ENCODE measurements at regions not wholly inside any gene's neighbourhood (a gene's known extent, or its start where the extent isn't known, plus 50 kb on each side); places are given as distances from the start of the nearest gene placed in this dataset.

DNA sequence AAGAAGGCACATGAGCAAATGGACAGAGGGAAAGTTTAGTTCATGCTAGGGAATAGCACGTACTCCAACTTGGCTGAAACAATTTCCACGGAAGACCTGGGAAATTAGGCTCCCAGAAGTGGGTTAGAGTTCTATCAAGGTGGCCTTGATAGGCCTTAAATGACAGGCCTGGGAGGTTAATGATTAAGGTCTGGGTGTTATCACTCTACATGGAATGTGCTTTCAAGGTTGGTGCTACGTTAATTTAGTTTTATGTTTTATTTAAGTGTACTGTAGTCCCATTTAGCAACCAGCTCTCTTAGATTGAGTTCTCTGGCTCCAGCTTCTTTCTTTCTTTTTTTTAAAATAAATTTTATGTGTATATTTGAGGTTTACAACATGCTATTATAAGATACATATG is 121.4 kb upstream of the MEF2C start:
- TF ChIP-seq, protein P1, sequence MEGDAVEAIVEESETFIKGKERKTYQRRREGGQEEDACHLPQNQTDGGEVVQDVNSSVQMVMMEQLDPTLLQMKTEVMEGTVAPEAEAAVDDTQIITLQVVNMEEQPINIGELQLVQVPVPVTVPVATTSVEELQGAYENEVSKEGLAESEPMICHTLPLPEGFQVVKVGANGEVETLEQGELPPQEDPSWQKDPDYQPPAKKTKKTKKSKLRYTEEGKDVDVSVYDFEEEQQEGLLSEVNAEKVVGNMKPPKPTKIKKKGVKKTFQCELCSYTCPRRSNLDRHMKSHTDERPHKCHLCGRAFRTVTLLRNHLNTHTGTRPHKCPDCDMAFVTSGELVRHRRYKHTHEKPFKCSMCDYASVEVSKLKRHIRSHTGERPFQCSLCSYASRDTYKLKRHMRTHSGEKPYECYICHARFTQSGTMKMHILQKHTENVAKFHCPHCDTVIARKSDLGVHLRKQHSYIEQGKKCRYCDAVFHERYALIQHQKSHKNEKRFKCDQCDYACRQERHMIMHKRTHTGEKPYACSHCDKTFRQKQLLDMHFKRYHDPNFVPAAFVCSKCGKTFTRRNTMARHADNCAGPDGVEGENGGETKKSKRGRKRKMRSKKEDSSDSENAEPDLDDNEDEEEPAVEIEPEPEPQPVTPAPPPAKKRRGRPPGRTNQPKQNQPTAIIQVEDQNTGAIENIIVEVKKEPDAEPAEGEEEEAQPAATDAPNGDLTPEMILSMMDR (IDR thresholded peaks at IDR 0.05; ENCODE audit: low read depth, low read length) = no peak
- ChIA-PET CTCF (no interaction called here), POLR2A (no interaction called here)
- Histone ChIP-seq H3K4me3 (ENCODE audit: low read depth, low read length) (no peak overlapping the region), H3K27me3 (ENCODE audit: control insufficient read depth, insufficient read depth, low read length) (no peaks in the 10 kb centered on the region), H3K27ac (ENCODE audit: low read depth, low read length) (no peak overlapping the region), H3K9me3 (ENCODE audit: control insufficient read depth, insufficient read depth, low read length) (peaks cover 7% of the 10 kb centered on the region; the same call in 1 of the 2 replicates)
- no peak for DNase-seq (ENCODE audit: low read depth, low spot score)

DNA sequence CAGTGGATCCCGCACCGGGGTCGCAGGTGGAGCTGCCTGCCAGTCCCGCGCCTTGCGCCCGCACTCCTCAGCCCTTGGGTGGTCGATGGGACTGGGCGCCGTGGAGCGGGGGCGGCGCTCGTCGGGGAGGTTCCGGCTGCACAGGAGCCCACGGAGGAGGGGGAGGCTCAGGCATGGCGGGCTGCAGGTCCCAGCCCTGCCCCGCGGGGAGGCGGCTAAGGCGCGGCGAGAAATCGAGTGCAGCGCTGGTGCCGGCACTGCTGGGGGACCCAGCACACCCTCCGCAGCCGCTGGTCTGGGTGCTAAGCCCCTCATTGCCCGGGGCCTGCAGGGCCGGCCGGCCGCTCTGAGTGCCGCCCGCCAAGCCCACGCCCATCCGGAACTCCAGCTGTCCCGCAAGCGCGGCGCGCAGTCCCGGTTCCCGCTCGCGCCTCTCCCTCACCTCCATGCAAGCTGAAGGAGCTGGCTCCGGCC is 120.6 kb upstream of the MEF2C start:
- ChIA-PET POLR2A (no interaction called here), CTCF (no interaction called here)
- DNase-seq (ENCODE audit: low read depth, low spot score) = no peak
- Histone ChIP-seq H3K27ac (ENCODE audit: low read depth, low read length) (no peak overlapping the region), H3K27me3 (ENCODE audit: control insufficient read depth, insufficient read depth, low read length) (no peaks in the 10 kb centered on the region), H3K4me3 (ENCODE audit: low read depth, low read length) (no peak overlapping the region), H3K9me3 (ENCODE audit: control insufficient read depth, insufficient read depth, low read length) (peaks cover 7% of the 10 kb centered on the region; the same call in 1 of the 2 replicates)
- TF ChIP-seq, protein P1 (IDR thresholded peaks at IDR 0.05; ENCODE audit: low read depth, low read length) = no peak

DNA sequence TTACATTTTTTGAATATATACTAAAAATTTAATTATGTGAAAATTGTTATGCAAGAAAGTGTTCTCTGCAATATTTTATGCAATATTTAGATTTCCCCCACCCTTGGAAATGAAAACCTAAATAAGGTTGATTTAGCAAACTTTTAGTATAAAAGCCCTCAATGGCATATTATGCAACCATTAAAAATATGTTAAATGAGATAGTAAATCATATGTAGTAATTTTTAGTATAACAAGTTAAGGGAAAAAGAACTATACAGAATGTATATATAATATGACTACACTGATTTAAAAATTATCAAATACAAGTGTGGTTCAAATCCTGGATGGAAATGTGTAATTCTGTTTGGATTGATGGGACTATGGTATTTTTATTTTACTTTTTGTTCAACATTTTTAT is 116.9 kb upstream of the MEF2C start:
- no peak for DNase-seq (ENCODE audit: low read depth, low spot score)
- no peak overlapping the region for H3K27ac ChIP-seq (ENCODE audit: low read depth, low read length)
- POLR2A ChIA-PET = no interaction called here
- H3K9me3 ChIP-seq (ENCODE audit: control insufficient read depth, insufficient read depth, low read length) = peaks cover 7% of the 10 kb centered on the region; the same call in 1 of the 2 replicates
- TF ChIP-seq, protein P1 (IDR thresholded peaks at IDR 0.05; ENCODE audit: low read depth, low read length) = no peak
- H3K27me3 ChIP-seq (ENCODE audit: control insufficient read depth, insufficient read depth, low read length) = no peaks in the 10 kb centered on the region
- no peak overlapping the region for H3K4me3 ChIP-seq (ENCODE audit: low read depth, low read length)
- CTCF ChIA-PET = no interaction called here

DNA sequence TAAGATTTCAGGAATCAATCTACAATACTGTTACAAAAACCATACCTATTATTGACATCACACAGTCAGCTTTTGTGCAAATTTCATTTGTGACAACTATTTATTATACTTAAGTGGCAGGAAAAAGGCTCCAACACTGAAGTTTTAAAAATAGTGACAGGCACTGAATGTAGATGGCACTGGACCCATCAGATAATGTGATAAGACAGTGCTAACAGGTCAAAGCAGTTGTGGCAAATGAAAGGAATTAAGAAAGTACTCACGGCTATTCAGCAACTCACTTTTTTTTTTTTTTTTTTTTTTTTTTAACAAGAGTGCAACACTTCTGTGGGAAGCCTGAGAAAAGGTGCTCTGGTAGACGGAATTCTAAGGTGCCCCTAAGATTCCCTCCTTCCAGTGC is 115.0 kb upstream of the MEF2C start:
- no peak for DNase-seq (ENCODE audit: low read depth, low spot score)
- ChIA-PET CTCF (no interaction called here), POLR2A (no interaction called here)
- Histone ChIP-seq H3K27me3 (ENCODE audit: control insufficient read depth, insufficient read depth, low read length) (no peaks in the 10 kb centered on the region), H3K27ac (ENCODE audit: low read depth, low read length) (no peak overlapping the region), H3K9me3 (ENCODE audit: control insufficient read depth, insufficient read depth, low read length) (no peaks in the 10 kb centered on the region), H3K4me3 (ENCODE audit: low read depth, low read length) (no peak overlapping the region)
- TF ChIP-seq, protein P1 (IDR thresholded peaks at IDR 0.05; ENCODE audit: low read depth, low read length) = no peak

DNA sequence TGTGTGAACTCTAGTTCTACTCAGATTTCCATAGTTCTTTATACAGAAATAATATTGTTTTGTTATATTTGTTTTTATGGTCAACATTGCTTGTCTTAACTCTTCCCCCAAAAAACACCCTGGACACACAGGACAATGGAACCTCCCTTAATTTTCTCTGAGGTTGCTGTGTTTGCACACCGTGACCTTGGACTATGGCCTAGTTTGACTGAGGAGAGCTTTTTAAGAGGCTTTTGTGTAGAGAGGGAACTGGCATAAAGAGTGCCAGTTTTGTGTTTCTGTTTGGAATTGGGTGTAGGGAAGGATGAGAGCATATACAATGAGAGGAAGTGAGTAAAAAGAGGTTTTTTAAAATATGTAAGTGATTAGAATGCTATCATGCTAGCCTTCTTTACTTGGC is 101.1 kb upstream of the MEF2C start:
- Histone ChIP-seq H3K27ac (ENCODE audit: low read depth, low read length) (no peak overlapping the region), H3K9me3 (ENCODE audit: control insufficient read depth, insufficient read depth, low read length) (no peaks in the 10 kb centered on the region), H3K4me3 (ENCODE audit: low read depth, low read length) (no peak overlapping the region), H3K27me3 (ENCODE audit: control insufficient read depth, insufficient read depth, low read length) (no peaks in the 10 kb centered on the region)
- ChIA-PET CTCF (no interaction called here), POLR2A (no interaction called here)
- no peak for DNase-seq (ENCODE audit: low read depth, low spot score)
- TF ChIP-seq, protein P1 (IDR thresholded peaks at IDR 0.05; ENCODE audit: low read depth, low read length) = no peak

All from AG04450 (cell line).